Cardiac fibroblast (primary cell): ENCODE measurements at regions not wholly inside any gene's neighbourhood (a gene's known extent, or its start where the extent isn't known, plus 50 kb on each side); places are given as distances from the start of the nearest gene placed in this dataset.
"Not testable (repeated sequence)": the region's sequence is repeated elsewhere in the genome, so short reads cannot be mapped to it uniquely, and the experiment has no call there.

ENCODE experiments used
- DNase-seq, 2 donors: peaks; one replicate each; pipeline versions ENCODE4 v3.0.0 to v3.0.0-alpha.2; 2010; ENCODE audit warnings: low read depth in 2 of 2
- H3K4me3 ChIP-seq, 2 donors: replicated peaks in 1 of 2; 1 replicate in 1 of 2; 2 replicates in 1 of 2; pipeline ENCODE4 v1.5.1; 2011; ENCODE audit warnings: low read depth in 2 of 2, low read length in 2 of 2, mild to moderate bottlenecking in 2 of 2, moderate library complexity in 1 of 2
- CTCF ChIP-seq: IDR thresholded peaks from one replicate; pipeline ENCODE4 v1.5.1; 2011; ENCODE audit warnings: low read depth, mild to moderate bottlenecking, low read length, inconsistent platforms

DNA sequence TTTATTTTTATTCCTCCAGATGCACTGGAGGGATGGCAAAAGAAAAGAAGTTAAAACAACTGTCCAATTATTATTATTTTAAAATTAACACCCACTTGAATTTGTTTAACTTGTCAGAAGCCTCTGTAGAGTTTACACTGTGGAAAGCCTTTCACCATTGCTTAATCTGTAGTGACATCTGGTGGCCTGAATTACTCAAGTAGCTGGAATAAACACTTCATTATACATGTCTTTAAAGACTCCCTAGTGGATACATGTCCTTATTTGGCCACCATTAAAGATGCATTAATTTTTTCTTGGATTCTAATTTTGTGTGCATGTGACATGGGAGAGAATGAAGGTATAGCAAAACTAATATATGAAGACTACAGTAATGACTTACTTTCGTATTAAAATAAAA, 1496.5 kb downstream of the FAM181B start:
- peak; percentile 36 to 40 for DNase-seq
- no peak for TF ChIP-seq CTCF
- H3K4me3 ChIP-seq, result no peak overlapping the region

GRCh38 chr11:81227409-81227808, 1506.3 kb downstream of the FAM181B start:
- DNase-seq, H3K4me3 ChIP-seq: not testable (repeated sequence)

DNA sequence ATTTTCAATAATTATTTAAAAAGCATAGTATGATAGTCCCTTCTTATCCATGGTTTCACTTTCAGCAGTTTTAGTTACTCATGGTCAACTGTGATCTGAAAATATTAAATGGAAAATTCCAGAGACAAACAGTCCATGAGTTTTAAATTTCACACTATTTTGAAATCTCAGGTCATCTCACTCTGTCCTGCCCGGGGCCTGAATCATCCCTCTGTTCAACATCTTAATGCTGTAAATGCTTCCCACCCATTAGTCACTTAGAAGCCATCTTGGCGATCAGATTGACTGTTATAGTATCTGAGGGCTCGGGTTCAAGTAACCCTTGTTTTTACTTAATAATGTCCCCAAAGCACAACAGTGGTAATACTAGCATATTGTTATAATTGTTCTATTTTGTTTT, 1509.3 kb downstream of the FAM181B start:
- no peak for TF ChIP-seq CTCF
- DNase-seq, result no peak
- no peak overlapping the region for H3K4me3 ChIP-seq

DNA sequence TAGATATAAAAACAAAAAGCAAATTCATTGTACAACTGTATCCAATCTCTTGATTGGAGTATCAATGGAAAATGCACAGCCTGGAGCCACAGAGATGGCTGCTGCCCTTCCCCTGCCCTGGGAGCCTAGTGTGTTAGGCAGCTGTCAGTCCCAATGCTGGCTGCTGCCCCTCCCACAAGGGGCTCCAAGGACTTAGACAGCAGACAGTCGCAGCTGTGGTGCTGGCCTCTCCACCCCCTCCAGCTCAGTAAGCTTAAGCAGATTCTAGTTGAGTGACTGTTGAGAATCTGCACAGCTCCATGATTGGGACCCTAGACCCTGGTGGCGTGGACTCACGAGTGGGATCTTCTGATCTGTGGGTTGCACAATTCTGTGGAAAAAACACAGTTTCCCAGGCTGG, 1511.2 kb downstream of the FAM181B start:
- no peak for DNase-seq
- H3K4me3 ChIP-seq, result no peak overlapping the region
- TF ChIP-seq CTCF, result no peak

- H3K4me3 ChIP-seq, result no peak overlapping the region
- TF ChIP-seq CTCF, result no peak
- DNase-seq, result no peak
Measured at GRCh38 chr11:81220146-81220895, 1513.3 kb downstream of the FAM181B start.

- no peak for DNase-seq
- no peak overlapping the region for H3K4me3 ChIP-seq
- TF ChIP-seq CTCF, result no peak
Measured at GRCh38 chr11:81219661-81220060, 1514.0 kb downstream of the FAM181B start.

DNA sequence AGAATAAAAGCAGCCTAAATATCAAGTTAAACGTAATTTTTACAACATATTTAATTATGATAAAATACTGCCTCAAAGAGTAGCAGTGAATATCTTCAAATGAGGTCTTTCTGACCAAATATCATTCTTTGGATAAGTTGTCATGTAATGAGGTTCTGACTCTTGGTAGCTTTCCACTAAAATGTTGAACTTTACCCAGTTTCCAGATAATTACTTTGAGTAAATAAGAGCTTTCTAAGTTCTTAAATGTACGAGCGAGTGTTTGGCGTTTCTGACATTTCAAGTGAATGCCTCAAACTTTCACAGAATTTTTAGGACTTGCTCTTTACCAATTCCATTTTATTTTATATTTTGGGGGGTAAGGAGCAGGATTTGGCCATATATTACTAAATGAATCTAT, 1515.2 kb downstream of the FAM181B start:
- no peak for DNase-seq
- H3K4me3 ChIP-seq, result no peak overlapping the region
- TF ChIP-seq CTCF, result no peak
